Kidney (tissue), 13 donors: ENCODE measurements at regions not wholly inside any gene's neighbourhood (a gene's known extent, or its start where the extent isn't known, plus 50 kb on each side); places are given as distances from the start of the nearest gene placed in this dataset.

Experiments
- DNase-seq, 5 donors: peaks; one replicate each; pipeline ENCODE4 v3.0.0-alpha.2; 2013 to 2020
- FAIRE-seq: peaks from 2 replicates; lab custom pipeline; 2012; peaks lifted over from hg19 to GRCh38; lab: Jason Lieb, UNC
- H3K27ac ChIP-seq, 2 donors: one replicate each; pipeline ENCODE4 v1.7.0; 2013; ENCODE audit warnings: low read depth in 2 of 2, low read length in 2 of 2, inconsistent platforms in 1 of 2
- H3K27me3 ChIP-seq: one replicate; pipeline ENCODE4 v1.7.1; 2013; ENCODE audit warnings: low read length, inconsistent platforms; ENCODE audit not compliant: control insufficient read depth, insufficient read depth
- H3K36me3 ChIP-seq, 3 donors: one replicate each; pipeline versions ENCODE4 v1.7.0 to v1.7.1; 2013; ENCODE audit warnings: low read length in 3 of 3, control low read depth in 1 of 3, inconsistent platforms in 1 of 3; ENCODE audit not compliant: insufficient read depth in 3 of 3, control insufficient read depth in 2 of 3
- H3K4me1 ChIP-seq, 3 donors: one replicate each; pipeline versions ENCODE4 v1.7.0 to v1.7.1; 2013; ENCODE audit warnings: low read length in 3 of 3, inconsistent platforms in 1 of 3, low read depth in 1 of 3; ENCODE audit not compliant: control insufficient read depth in 2 of 3, insufficient read depth in 2 of 3
- H3K4me3 ChIP-seq, 3 donors: one replicate each; pipeline versions ENCODE4 v1.7.0 to v1.8.1; 2013; ENCODE audit warnings: low read length in 3 of 3, control low read depth in 1 of 3, inconsistent platforms in 1 of 3
- H3K9ac ChIP-seq, 3 donors: one replicate each; pipeline versions ENCODE4 v1.7.0 to v1.7.1; 2013; ENCODE audit warnings: low read length in 3 of 3, control low read depth in 1 of 3, inconsistent platforms in 1 of 3
- H3K9me3 ChIP-seq, 3 donors: one replicate each; pipeline versions ENCODE4 v1.7.0 to v1.7.1; 2013; ENCODE audit warnings: low read length in 3 of 3, control low read depth in 1 of 3, inconsistent platforms in 1 of 3; ENCODE audit not compliant: control insufficient read depth in 2 of 3, insufficient read depth in 1 of 3
- intact Hi-C: fragments of 100-400 bp; cut with DNase I; formaldehyde crosslinking; loops from one replicate; pipeline ENCODE4 v1.11.1; 2022
- TF ChIP-seq, protein P1 (sequence below): IDR thresholded peaks from 3 replicates; pipeline ENCODE4 v1.5.1; 2012; ENCODE audit warnings: mild to moderate bottlenecking, moderate library complexity, borderline replicate concordance; ENCODE audit not compliant: insufficient read depth; ENCODE audit errors: extremely low read depth
- donor health status: control.
- donor health status: control.
- donor health status: control.
- donor health status: control.
- donor health status: control.
- donor health status: DM: yes; HTN: yes; CAD: no.
- donor health status: Normal renal cell carcinoma (clear cell type).

DNA sequence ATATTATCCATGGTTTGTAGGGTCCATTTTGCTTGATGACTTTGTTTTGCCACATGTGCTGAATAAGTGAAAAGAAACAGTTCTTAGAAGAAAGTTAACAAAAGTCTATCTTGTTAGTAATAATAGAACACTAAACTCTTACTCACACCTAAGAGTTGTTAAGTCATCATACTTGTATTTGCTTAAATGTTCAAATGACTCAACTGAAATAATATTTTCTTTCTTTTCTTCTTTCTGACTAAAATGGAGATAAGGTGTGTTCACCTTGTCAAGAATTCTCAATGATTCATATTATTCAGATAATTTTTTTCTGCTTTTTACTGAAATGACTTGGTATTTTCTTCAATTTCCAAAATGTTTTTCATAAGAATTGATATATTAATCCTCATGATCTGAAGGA lies 327.2 kb downstream of the HTR1B start:
- H3K36me3 ChIP-seq = no peaks in the 10 kb centered on the region
- no peaks in the 10 kb centered on the region for H3K4me1 ChIP-seq
- no peak overlapping the region for H3K4me3 ChIP-seq
- intact Hi-C loops = no loop called here
- H3K9me3 ChIP-seq = no peaks in the 10 kb centered on the region
- DNase-seq (no peak), FAIRE-seq (peak; percentile 49)
- TF ChIP-seq, protein P1, sequence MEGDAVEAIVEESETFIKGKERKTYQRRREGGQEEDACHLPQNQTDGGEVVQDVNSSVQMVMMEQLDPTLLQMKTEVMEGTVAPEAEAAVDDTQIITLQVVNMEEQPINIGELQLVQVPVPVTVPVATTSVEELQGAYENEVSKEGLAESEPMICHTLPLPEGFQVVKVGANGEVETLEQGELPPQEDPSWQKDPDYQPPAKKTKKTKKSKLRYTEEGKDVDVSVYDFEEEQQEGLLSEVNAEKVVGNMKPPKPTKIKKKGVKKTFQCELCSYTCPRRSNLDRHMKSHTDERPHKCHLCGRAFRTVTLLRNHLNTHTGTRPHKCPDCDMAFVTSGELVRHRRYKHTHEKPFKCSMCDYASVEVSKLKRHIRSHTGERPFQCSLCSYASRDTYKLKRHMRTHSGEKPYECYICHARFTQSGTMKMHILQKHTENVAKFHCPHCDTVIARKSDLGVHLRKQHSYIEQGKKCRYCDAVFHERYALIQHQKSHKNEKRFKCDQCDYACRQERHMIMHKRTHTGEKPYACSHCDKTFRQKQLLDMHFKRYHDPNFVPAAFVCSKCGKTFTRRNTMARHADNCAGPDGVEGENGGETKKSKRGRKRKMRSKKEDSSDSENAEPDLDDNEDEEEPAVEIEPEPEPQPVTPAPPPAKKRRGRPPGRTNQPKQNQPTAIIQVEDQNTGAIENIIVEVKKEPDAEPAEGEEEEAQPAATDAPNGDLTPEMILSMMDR = no peak
- no peak overlapping the region for H3K27ac ChIP-seq
- H3K9ac ChIP-seq = no peak overlapping the region
- no peaks in the 10 kb centered on the region for H3K27me3 ChIP-seq

DNA sequence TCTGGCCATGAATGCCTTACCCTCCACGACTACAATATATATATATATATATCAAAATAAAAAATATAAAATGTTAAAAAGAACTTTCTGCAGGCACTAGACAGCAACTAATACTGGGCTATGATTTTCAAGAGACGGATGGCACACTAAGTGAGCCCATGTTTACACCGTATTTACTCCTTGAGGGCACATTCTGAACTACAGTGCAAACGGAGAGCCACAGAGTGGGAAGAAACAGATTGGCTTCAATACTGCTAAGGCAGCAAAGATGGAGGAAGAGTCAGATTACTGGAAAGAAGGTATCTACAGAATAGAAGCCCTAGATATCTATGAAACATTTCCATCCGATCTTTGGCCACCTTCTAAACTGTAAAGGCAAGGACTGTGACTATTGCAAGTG lies 330.3 kb downstream of the HTR1B start:
- Histone ChIP-seq H3K4me1 (no peaks in the 10 kb centered on the region), H3K36me3 (no peaks in the 10 kb centered on the region), H3K27ac (no peak overlapping the region), H3K27me3 (no peaks in the 10 kb centered on the region), H3K9me3 (peaks cover 0 to 8% (median 0%) of the 10 kb centered on the region in 3 donors), H3K9ac (no peak overlapping the region), H3K4me3 (no peak overlapping the region)
- FAIRE-seq (no peak), DNase-seq (no peak)
- TF ChIP-seq, protein P1 = no peak
- intact Hi-C loops = no loop called here

DNA sequence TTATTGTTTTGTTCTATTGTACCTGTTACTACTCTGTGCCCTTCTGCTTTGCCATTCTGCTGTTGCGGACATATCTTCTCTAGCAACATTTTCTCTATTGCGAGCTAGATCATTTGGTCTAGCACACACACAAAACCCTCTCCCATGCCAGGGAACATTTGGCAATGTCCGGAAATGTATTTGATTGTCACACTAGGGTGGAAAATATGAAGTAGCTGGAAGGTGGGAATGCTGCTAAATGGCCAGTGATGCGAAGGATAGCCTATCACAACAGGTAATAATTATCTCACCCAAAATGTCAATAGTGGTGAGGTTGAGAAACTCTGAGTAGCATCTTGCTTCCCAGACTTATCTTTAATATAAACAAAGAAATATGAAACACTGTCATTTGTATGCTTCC lies 331.9 kb downstream of the HTR1B start:
- FAIRE-seq (no peak), DNase-seq (no peak)
- peaks cover 0 to 8% (median 0%) of the 10 kb centered on the region in 3 donors for H3K9me3 ChIP-seq
- no peak overlapping the region for H3K4me3 ChIP-seq
- H3K27me3 ChIP-seq = no peaks in the 10 kb centered on the region
- intact Hi-C loops = no loop called here
- no peaks in the 10 kb centered on the region for H3K36me3 ChIP-seq
- H3K27ac ChIP-seq = no peak overlapping the region
- no peaks in the 10 kb centered on the region for H3K4me1 ChIP-seq
- TF ChIP-seq, protein P1 = no peak
- H3K9ac ChIP-seq = no peak overlapping the region

DNA sequence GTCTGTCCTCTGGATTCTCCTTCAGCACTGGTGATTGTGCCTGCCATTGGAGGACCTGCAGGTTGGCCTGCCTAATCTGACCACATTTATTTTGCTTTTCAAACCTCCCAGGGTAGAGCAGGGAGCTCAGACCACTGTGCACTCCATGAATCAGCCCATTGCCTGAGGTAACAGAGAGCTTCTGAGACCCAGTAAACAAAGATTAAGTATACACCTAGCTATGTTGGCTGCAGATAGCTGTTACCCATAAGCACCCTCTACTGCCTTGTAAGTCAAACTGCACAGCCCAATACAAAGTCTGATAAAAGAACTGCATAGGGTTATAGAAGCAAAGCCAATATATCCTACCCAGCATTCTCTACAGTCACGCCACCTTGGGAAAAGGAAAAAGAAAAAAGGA lies 338.7 kb downstream of the HTR1B start:
- FAIRE-seq = no peak
- TF ChIP-seq, protein P1 = no peak
- no peak for DNase-seq
- Histone ChIP-seq H3K4me1 (no peaks in the 10 kb centered on the region), H3K27ac (no peak overlapping the region), H3K9me3 (peaks cover 0 to 8% (median 0%) of the 10 kb centered on the region in 3 donors), H3K4me3 (no peak overlapping the region), H3K27me3 (no peaks in the 10 kb centered on the region), H3K9ac (no peak overlapping the region), H3K36me3 (no peaks in the 10 kb centered on the region)
- intact Hi-C loops = no loop called here
